ENCODE measurements at regions not wholly inside any gene's neighbourhood (a gene's known extent, or its start where the extent isn't known, plus 50 kb on each side); places are given as distances from the start of the nearest gene placed in this dataset.

DNA sequence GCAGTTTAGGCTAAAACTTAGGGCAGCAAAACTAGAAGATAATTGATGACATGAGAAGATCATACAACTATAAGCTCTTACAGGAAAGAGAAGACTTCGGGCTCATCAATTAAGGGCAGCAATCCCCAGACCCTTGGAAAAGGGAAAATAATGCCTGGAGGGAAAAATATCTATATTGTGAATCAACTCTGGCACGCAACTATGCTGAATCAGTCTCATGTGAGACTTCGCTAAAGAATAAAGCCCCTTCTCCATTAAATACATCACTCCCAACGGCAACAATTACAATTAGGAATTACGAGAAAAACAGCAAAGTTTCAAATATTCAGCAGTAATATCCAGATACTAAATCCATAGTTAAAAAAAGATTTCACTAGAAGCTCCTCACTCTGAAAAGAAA is 2016.8 kb upstream of the IGFBP7 start:
- CTCF ChIA-PET = no interaction called here

DNA sequence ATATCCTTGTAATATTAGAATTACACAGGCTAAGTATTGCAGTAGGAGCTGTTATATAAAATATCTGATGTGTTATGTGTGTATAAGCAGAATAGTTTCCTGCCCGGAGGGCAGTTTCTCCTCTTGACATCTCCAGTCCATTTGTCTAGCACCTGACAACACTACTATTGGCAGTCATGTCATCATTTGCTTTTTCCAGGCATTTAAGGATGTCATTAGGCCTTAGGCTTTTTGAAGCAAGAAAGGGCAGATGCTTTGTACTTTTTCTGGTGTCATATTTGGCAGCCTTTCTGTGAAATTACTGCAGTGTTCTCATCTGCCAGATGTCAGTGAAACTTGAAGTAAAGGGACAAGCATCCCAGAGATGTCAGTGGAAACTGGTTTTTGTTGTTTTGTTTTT is 2017.6 kb upstream of the IGFBP7 start:
- ChIA-PET CTCF (no interaction called here), POLR2A (no interaction called here)
- Histone ChIP-seq H3K4me3 (ENCODE audit: low read depth, low read length) (no peak overlapping the region), H3K27me3 (ENCODE audit: control insufficient read depth, insufficient read depth, low read length) (no peaks in the 10 kb centered on the region), H3K36me3 (ENCODE audit: control insufficient read depth, insufficient read depth, low read length) (no peaks in the 10 kb centered on the region)
- TF ChIP-seq, protein P1, sequence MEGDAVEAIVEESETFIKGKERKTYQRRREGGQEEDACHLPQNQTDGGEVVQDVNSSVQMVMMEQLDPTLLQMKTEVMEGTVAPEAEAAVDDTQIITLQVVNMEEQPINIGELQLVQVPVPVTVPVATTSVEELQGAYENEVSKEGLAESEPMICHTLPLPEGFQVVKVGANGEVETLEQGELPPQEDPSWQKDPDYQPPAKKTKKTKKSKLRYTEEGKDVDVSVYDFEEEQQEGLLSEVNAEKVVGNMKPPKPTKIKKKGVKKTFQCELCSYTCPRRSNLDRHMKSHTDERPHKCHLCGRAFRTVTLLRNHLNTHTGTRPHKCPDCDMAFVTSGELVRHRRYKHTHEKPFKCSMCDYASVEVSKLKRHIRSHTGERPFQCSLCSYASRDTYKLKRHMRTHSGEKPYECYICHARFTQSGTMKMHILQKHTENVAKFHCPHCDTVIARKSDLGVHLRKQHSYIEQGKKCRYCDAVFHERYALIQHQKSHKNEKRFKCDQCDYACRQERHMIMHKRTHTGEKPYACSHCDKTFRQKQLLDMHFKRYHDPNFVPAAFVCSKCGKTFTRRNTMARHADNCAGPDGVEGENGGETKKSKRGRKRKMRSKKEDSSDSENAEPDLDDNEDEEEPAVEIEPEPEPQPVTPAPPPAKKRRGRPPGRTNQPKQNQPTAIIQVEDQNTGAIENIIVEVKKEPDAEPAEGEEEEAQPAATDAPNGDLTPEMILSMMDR (IDR thresholded peaks at IDR 0.05; ENCODE audit: insufficient read depth, low read depth, low read length) = no peak
- no peak for DNase-seq (ENCODE audit: low read depth)

More for the DNA sequence above, 2016.8 kb upstream of the IGFBP7 start:
- Histone ChIP-seq H3K4me3 (ENCODE audit: low read depth, low read length) (no peak overlapping the region), H3K36me3 (ENCODE audit: control insufficient read depth, insufficient read depth, low read length) (no peaks in the 10 kb centered on the region), H3K27me3 (ENCODE audit: control insufficient read depth, insufficient read depth, low read length) (no peaks in the 10 kb centered on the region)
- no peak for DNase-seq (ENCODE audit: low read depth)
- TF ChIP-seq, protein P1 (IDR thresholded peaks at IDR 0.05; ENCODE audit: insufficient read depth, low read depth, low read length) = no peak
- POLR2A ChIA-PET = no interaction called here

DNA sequence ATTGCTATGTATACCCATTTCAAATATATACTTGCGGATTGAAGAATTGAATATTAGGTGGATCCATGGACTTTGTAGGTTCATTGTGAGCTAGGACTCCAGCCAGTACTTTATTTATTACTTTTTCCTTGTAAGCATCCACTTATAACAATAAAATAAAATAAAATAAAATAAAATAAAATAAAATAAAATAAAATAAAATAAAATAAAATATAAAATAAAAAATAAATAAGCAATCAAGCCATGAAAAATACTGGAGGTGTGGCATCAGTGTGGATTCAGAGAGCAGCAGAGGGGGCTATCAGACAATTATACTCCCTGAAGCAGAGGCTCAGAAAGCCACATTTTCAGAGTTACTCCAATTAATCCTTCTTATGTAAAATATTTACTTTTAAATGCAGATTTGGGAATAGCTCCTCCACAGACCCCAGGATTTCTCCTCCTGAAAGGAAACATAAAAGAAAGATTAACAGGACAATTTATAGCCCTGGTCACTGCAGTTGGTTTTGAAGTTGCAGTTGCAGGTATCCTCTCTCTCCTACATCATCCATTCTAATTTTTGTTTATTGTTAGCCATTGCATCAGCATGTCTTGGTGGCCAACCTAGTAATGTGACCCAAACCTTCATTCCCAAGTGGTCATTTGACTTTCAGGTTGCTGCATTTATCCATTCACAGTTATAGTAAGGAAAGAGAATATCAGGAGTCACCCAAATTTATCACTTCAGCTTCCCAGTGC is 2025.2 kb upstream of the IGFBP7 start:
- TF ChIP-seq, protein P1 (IDR thresholded peaks at IDR 0.05; ENCODE audit: insufficient read depth, low read depth, low read length) = no peak

DNA sequence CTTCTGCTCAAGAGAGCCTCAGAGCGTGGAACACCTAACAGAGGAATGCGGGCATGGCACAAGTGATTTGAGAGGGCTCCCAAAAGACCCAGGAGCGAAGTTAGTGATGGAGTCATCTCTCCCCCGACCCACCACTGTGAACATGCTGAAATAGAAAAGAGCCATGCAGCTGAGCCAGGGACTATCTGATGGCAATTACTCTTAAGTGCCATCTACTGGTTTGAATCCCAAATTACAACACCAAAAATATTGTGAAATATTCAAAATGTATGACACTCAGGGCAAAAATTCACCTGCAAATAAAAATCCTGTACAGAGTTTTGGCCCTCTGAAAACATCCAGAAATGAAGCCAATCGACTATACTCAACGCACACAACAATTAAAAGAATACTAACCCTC is 2038.9 kb upstream of the ADGRL3 start:
- CTCF ChIA-PET = no interaction called here
- TF ChIP-seq, protein P1 (IDR thresholded peaks at IDR 0.05; ENCODE audit: insufficient read depth, low read depth, low read length) = no peak
- H3K27me3 ChIP-seq (ENCODE audit: control insufficient read depth, insufficient read depth, low read length) = no peaks in the 10 kb centered on the region
- H3K4me3 ChIP-seq (ENCODE audit: low read depth, low read length) = no peak overlapping the region
- H3K36me3 ChIP-seq (ENCODE audit: control insufficient read depth, insufficient read depth, low read length) = no peaks in the 10 kb centered on the region
- DNase-seq (ENCODE audit: low read depth) = no peak
- POLR2A ChIA-PET = no interaction called here

More for the DNA sequence above, 2025.2 kb upstream of the IGFBP7 start:
- ChIA-PET CTCF (no interaction called here), POLR2A (no interaction called here)
- no peaks in the 10 kb centered on the region for H3K27me3 ChIP-seq (ENCODE audit: control insufficient read depth, insufficient read depth, low read length)
- no peak for DNase-seq (ENCODE audit: low read depth)
- H3K4me3 ChIP-seq (ENCODE audit: low read depth, low read length) = no peak overlapping the region
- no peaks in the 10 kb centered on the region for H3K36me3 ChIP-seq (ENCODE audit: control insufficient read depth, insufficient read depth, low read length)

DNA sequence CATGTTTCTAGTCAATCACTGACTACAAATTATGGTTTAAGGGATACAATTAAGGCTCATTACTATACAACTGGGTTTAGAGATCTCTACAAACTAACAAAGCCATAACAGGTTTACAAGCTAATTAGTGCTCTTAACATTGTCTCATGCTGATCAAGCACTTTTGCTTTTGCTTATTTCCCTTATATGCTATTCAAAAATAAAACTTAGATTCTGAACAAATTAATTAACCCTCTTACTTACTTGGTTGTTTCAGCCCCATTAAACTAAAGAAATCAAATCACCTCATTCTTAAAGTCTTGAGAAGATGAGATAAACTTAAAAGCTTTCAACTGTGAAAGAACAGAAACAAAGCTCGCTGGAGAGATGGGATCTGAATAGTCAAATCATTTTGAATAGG is 2024.5 kb upstream of the ADGRL3 start:
- TF ChIP-seq, protein P1 (IDR thresholded peaks at IDR 0.05; ENCODE audit: insufficient read depth, low read depth, low read length) = no peak
- no peaks in the 10 kb centered on the region for H3K36me3 ChIP-seq (ENCODE audit: control insufficient read depth, insufficient read depth, low read length)
- CTCF ChIA-PET = interaction anchor here (0.6 kb wide), 1 partner anchor 363 kb away, joined by 5 read pairs; no protein-coding TSS in a partner anchor
- DNase-seq (ENCODE audit: low read depth) = no peak
- POLR2A ChIA-PET = no interaction called here
- H3K4me3 ChIP-seq (ENCODE audit: low read depth, low read length) = no peak overlapping the region
- H3K27me3 ChIP-seq (ENCODE audit: control insufficient read depth, insufficient read depth, low read length) = no peaks in the 10 kb centered on the region
